ENCODE measurements at regions not wholly inside any gene's neighbourhood (a gene's known extent, or its start where the extent isn't known, plus 50 kb on each side); places are given as distances from the start of the nearest gene placed in this dataset.

DNA sequence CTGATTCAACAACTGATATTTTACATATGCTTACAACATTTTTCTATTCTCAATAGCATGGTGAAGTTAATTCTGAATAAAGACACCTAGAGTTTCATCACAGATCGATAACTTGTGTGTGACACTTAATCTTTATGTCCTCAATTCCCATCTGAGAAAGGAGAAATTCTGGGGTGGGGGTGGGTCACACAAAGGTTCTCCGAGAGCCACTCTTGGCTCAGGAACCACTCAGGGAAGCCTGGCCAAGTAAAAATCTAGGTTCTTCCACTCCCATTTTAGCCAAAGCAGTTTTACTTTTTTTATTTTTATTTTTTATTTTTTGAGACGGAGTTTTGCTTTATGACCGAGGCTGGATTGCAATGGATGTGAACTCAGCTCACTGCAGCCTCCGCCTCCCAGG is 111.0 kb upstream of the TBL1XR1 start:
- TF ChIP-seq, protein P1, sequence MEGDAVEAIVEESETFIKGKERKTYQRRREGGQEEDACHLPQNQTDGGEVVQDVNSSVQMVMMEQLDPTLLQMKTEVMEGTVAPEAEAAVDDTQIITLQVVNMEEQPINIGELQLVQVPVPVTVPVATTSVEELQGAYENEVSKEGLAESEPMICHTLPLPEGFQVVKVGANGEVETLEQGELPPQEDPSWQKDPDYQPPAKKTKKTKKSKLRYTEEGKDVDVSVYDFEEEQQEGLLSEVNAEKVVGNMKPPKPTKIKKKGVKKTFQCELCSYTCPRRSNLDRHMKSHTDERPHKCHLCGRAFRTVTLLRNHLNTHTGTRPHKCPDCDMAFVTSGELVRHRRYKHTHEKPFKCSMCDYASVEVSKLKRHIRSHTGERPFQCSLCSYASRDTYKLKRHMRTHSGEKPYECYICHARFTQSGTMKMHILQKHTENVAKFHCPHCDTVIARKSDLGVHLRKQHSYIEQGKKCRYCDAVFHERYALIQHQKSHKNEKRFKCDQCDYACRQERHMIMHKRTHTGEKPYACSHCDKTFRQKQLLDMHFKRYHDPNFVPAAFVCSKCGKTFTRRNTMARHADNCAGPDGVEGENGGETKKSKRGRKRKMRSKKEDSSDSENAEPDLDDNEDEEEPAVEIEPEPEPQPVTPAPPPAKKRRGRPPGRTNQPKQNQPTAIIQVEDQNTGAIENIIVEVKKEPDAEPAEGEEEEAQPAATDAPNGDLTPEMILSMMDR (IDR thresholded peaks at IDR 0.05; ENCODE audit: low read depth, low read length, poor library complexity, severe bottlenecking), result no peak
- no peak for TF ChIP-seq EZH2phosphoT487 (IDR thresholded peaks at IDR 0.05; ENCODE audit: borderline replicate concordance, low read length)
